Osteoblast (primary cell): ENCODE measurements at regions not wholly inside any gene's neighbourhood (a gene's known extent, or its start where the extent isn't known, plus 50 kb on each side); places are given as distances from the start of the nearest gene placed in this dataset.

ENCODE experiments used
- DNase-seq: peaks from one replicate; pipeline ENCODE4 v3.0.0; 2011; ENCODE audit warnings: low spot score, mixed read lengths; ENCODE audit not compliant: insufficient read length; ENCODE audit errors: missing footprints
- H2AFZ ChIP-seq: 2 replicates; pipeline ENCODE4 v1.6.0; 2011; ENCODE audit warnings: mild to moderate bottlenecking, low read length
- H3K27ac ChIP-seq: 2 replicates; pipeline ENCODE4 v1.5.1; 2011; ENCODE audit warnings: mild to moderate bottlenecking, low read depth, low read length, moderate library complexity
- H3K27me3 ChIP-seq: 2 replicates; pipeline ENCODE4 v1.6.0; 2012; ENCODE audit warnings: mild to moderate bottlenecking, control low read depth, inconsistent platforms, low read length, moderate library complexity; ENCODE audit not compliant: insufficient read depth
- H3K36me3 ChIP-seq: 2 replicates; pipeline ENCODE4 v1.5.1; 2011; ENCODE audit warnings: mild to moderate bottlenecking, low read length, control low read depth, moderate library complexity; ENCODE audit not compliant: insufficient read depth
- H3K4me1 ChIP-seq: 2 replicates; pipeline ENCODE4 v1.5.1; 2011; ENCODE audit warnings: mild to moderate bottlenecking, low read length, control low read depth, moderate library complexity; ENCODE audit not compliant: insufficient read depth
- H3K4me2 ChIP-seq: 2 replicates; pipeline ENCODE4 v1.6.0; 2011; ENCODE audit warnings: mild to moderate bottlenecking, low read length; ENCODE audit not compliant: insufficient read depth
- H3K4me3 ChIP-seq: fragments of 200-600 bp; sonication (generic); 3 replicates; pipeline ENCODE4 v1.5.1; 2012; ENCODE audit warnings: mild to moderate bottlenecking, low read length, inconsistent platforms; ENCODE audit not compliant: insufficient read depth
- H3K79me2 ChIP-seq: 2 replicates; pipeline ENCODE4 v1.6.0; 2012; ENCODE audit warnings: mild to moderate bottlenecking, low read length, control low read depth, inconsistent platforms; ENCODE audit not compliant: insufficient read depth
- H3K9me3 ChIP-seq: 2 replicates; pipeline ENCODE4 v1.5.1; 2011; ENCODE audit warnings: low read depth, low read length, control low read depth
- H4K20me1 ChIP-seq: 2 replicates; pipeline ENCODE4 v1.6.0; 2012; ENCODE audit warnings: mild to moderate bottlenecking, low read length, control low read depth; ENCODE audit not compliant: insufficient read depth
- CTCF ChIP-seq: IDR thresholded peaks from 2 replicates; pipeline ENCODE4 v1.5.1; 2011; ENCODE audit warnings: mild to moderate bottlenecking, low read depth, low read length, moderate library complexity; ENCODE audit errors: extremely low read depth

- no peaks in the 10 kb centered on the region for H3K36me3 ChIP-seq
- peaks cover 3% of the 10 kb centered on the region for H3K4me1 ChIP-seq
- no peak for DNase-seq
- no peaks in the 10 kb centered on the region for H3K79me2 ChIP-seq
- no peak for TF ChIP-seq CTCF
- no peak overlapping the region for H3K27ac ChIP-seq
- no peak overlapping the region for H3K4me3 ChIP-seq
- H4K20me1 ChIP-seq: no peaks in the 10 kb centered on the region
- no peak overlapping the region for H2AFZ ChIP-seq
- no peaks in the 10 kb centered on the region for H3K9me3 ChIP-seq
- H3K4me2 ChIP-seq: no peak overlapping the region
- H3K27me3 ChIP-seq: peaks cover 8% of the 10 kb centered on the region
Observed at GRCh38 chr5:176162888-176163287, 75.3 kb upstream of the SIMC1 start.

- no peak for DNase-seq
- Histone ChIP-seq H3K4me3 (no peak overlapping the region), H3K27me3 (peaks cover 14% of the 10 kb centered on the region), H2AFZ (no peak overlapping the region), H3K36me3 (no peaks in the 10 kb centered on the region), H3K4me1 (no peaks in the 10 kb centered on the region), H3K79me2 (no peaks in the 10 kb centered on the region), H3K4me2 (no peak overlapping the region), H3K9me3 (no peaks in the 10 kb centered on the region), H4K20me1 (no peaks in the 10 kb centered on the region), H3K27ac (no peak overlapping the region)
- TF ChIP-seq CTCF: no peak
Observed at GRCh38 chr5:176166427-176166826, 71.8 kb upstream of the SIMC1 start.

- Histone ChIP-seq H3K27me3 (peaks cover 13% of the 10 kb centered on the region), H3K36me3 (no peaks in the 10 kb centered on the region), H4K20me1 (no peaks in the 10 kb centered on the region), H3K4me3 (no peak overlapping the region), H3K27ac (no peak overlapping the region), H2AFZ (no peak overlapping the region), H3K9me3 (no peaks in the 10 kb centered on the region), H3K4me1 (no peaks in the 10 kb centered on the region), H3K79me2 (no peaks in the 10 kb centered on the region), H3K4me2 (no peak overlapping the region)
- DNase-seq: no peak
- no peak for TF ChIP-seq CTCF
Observed at GRCh38 chr5:176167800-176168199, 70.4 kb upstream of the SIMC1 start.

GRCh38 chr5:176169393-176170063 is 68.7 kb upstream of the SIMC1 start:
- H3K4me2 ChIP-seq: no peak overlapping the region
- no peaks in the 10 kb centered on the region for H4K20me1 ChIP-seq
- no peaks in the 10 kb centered on the region for H3K4me1 ChIP-seq
- DNase-seq: no peak
- H3K4me3 ChIP-seq: no peak overlapping the region
- H3K27me3 ChIP-seq: peaks cover 11% of the 10 kb centered on the region
- no peaks in the 10 kb centered on the region for H3K36me3 ChIP-seq
- TF ChIP-seq CTCF: no peak
- no peaks in the 10 kb centered on the region for H3K9me3 ChIP-seq
- H3K79me2 ChIP-seq: no peaks in the 10 kb centered on the region
- no peak overlapping the region for H3K27ac ChIP-seq
- H2AFZ ChIP-seq: no peak overlapping the region
